ENCODE measurements at regions not wholly inside any gene's neighbourhood (a gene's known extent, or its start where the extent isn't known, plus 50 kb on each side); places are given as distances from the start of the nearest gene placed in this dataset.

DNA sequence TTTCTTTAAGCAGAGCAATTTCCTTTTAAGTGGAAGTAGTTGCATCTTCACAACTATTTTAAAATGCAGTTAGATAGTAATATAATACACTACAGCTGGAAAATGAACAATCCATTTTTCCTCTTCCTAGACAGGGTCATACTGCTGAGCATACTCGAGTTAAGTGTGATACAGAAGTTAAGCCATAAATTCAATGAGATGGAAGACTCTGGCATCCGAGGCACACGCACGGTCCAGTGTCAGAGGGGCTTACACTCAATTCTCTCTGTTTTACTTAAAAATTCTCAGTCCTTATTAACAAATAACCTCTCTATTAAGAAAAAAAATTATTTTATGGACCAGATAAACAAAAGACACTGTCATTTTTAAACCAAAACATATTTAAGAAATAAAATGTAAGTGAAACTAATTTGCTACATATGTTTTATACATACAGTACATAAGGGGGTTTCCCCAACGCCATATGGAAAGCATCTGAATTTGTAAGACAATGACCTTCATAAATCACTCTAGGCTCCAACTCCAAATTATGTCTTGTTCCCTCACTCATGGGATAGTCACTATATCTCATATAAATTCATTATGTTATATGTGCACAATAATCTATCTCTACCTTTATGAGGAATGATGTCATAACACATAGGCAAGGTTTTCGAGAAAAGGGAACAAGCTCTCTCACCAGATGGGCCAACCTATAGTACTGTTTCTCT, 315.3 kb downstream of the PAPSS1 start:
- TF ChIP-seq, protein P1, sequence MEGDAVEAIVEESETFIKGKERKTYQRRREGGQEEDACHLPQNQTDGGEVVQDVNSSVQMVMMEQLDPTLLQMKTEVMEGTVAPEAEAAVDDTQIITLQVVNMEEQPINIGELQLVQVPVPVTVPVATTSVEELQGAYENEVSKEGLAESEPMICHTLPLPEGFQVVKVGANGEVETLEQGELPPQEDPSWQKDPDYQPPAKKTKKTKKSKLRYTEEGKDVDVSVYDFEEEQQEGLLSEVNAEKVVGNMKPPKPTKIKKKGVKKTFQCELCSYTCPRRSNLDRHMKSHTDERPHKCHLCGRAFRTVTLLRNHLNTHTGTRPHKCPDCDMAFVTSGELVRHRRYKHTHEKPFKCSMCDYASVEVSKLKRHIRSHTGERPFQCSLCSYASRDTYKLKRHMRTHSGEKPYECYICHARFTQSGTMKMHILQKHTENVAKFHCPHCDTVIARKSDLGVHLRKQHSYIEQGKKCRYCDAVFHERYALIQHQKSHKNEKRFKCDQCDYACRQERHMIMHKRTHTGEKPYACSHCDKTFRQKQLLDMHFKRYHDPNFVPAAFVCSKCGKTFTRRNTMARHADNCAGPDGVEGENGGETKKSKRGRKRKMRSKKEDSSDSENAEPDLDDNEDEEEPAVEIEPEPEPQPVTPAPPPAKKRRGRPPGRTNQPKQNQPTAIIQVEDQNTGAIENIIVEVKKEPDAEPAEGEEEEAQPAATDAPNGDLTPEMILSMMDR (IDR thresholded peaks at IDR 0.05), result no peak
- Histone ChIP-seq H3K9me3 (ENCODE audit: control insufficient read depth, low read length) (no peaks in the 10 kb centered on the region), H3K36me3 (ENCODE audit: control insufficient read depth, insufficient read depth, low read length) (no peaks in the 10 kb centered on the region), H3K4me3 (ENCODE audit: low read depth, low read length) (no peak overlapping the region), H3K4me1 (no peaks in the 10 kb centered on the region), H3K79me2 (no peaks in the 10 kb centered on the region), H3K27me3 (ENCODE audit: control insufficient read depth, insufficient read depth, low read length) (no peaks in the 10 kb centered on the region), H2AFZ (no peak overlapping the region), H3K9ac (no peak overlapping the region), H3K27ac (no peak overlapping the region), H3K4me2 (ENCODE audit: low read length) (no peak overlapping the region)

DNA sequence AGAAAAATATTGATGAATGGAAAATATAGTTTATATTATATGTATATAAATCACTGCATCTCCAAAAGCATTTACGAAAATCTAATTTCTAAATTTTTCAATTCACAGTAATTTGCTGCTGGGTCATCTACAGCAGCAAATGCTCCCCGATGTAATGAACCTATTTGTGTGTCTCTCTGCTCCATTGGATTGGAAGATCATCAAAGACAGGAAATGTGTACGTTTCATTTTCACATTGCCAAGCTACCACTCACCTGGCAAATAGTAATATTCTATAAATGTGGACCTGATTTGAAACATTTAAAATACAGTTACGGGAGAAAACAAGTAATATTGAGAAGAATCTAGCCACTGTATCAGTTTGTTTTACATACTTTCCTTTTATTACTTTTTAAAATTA, 317.7 kb downstream of the PAPSS1 start:
- Histone ChIP-seq H3K4me1 (no peaks in the 10 kb centered on the region), H3K4me3 (ENCODE audit: low read depth, low read length) (no peak overlapping the region), H2AFZ (no peak overlapping the region), H3K9ac (no peak overlapping the region), H3K4me2 (ENCODE audit: low read length) (no peak overlapping the region), H3K27me3 (ENCODE audit: control insufficient read depth, insufficient read depth, low read length) (no peaks in the 10 kb centered on the region), H3K9me3 (ENCODE audit: control insufficient read depth, low read length) (no peaks in the 10 kb centered on the region), H3K36me3 (ENCODE audit: control insufficient read depth, insufficient read depth, low read length) (no peaks in the 10 kb centered on the region), H3K79me2 (no peaks in the 10 kb centered on the region), H3K27ac (no peak overlapping the region)
- TF ChIP-seq, protein P1 (IDR thresholded peaks at IDR 0.05), result no peak

DNA sequence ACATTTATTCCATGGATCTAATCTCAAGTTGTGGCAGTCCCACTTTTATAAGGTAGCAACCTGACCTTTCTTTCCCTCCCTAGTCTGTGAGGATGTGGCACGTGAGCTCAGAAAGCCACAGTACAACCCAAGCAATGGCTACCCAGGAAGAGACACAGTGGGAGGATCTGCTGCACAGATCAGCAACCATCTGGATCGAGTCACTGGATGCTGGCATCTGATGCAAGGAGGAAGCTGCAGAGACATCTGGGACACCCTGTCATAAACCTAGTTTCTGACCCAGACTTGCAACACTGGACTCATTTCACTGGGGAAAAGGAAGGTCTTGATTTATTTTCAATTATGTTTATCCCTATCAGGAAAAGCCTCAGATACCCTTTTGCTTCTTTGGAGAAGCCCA, 327.1 kb downstream of the PAPSS1 start:
- no peaks in the 10 kb centered on the region for H3K27me3 ChIP-seq (ENCODE audit: control insufficient read depth, insufficient read depth, low read length)
- TF ChIP-seq, protein P1 (IDR thresholded peaks at IDR 0.05), result no peak

DNA sequence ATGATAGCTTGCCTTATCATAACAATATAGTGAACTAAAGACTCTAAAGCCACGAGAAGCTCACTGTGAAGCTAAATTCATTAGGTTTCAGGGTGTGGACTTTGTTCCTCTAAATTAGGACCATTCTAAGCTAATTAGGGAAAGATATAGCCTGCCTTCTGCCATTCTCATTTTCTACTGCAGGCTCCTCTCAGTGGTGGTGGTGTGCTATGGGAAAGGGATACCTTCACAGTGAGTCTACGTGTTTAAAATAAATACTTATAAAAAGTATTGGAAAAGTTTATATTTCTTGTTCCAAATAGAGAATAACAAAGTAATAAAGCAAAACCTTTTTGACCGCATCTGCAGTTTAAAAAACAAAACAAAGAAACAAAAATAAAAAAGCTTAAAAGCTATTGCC, 327.7 kb downstream of the PAPSS1 start:
- no peak overlapping the region for H3K4me2 ChIP-seq (ENCODE audit: low read length)
- H3K4me1 ChIP-seq, result no peaks in the 10 kb centered on the region
- TF ChIP-seq, protein P1 (IDR thresholded peaks at IDR 0.05), result no peak
- no peak overlapping the region for H3K27ac ChIP-seq
- H3K4me3 ChIP-seq (ENCODE audit: low read depth, low read length), result no peak overlapping the region
- no peak overlapping the region for H3K9ac ChIP-seq
- H3K9me3 ChIP-seq (ENCODE audit: control insufficient read depth, low read length), result no peaks in the 10 kb centered on the region
- no peak overlapping the region for H2AFZ ChIP-seq
- H3K79me2 ChIP-seq, result no peaks in the 10 kb centered on the region
- no peaks in the 10 kb centered on the region for H3K27me3 ChIP-seq (ENCODE audit: control insufficient read depth, insufficient read depth, low read length)
- H3K36me3 ChIP-seq (ENCODE audit: control insufficient read depth, insufficient read depth, low read length), result no peaks in the 10 kb centered on the region

More for the DNA sequence above, 327.1 kb downstream of the PAPSS1 start:
- H3K36me3 ChIP-seq (ENCODE audit: control insufficient read depth, insufficient read depth, low read length), result no peaks in the 10 kb centered on the region
- H3K9ac ChIP-seq, result no peak overlapping the region
- H3K4me1 ChIP-seq, result no peaks in the 10 kb centered on the region
- H3K79me2 ChIP-seq, result no peaks in the 10 kb centered on the region
- no peak overlapping the region for H3K4me2 ChIP-seq (ENCODE audit: low read length)
- no peak overlapping the region for H2AFZ ChIP-seq
- H3K27ac ChIP-seq, result no peak overlapping the region
- H3K4me3 ChIP-seq (ENCODE audit: low read depth, low read length), result no peak overlapping the region
- no peaks in the 10 kb centered on the region for H3K9me3 ChIP-seq (ENCODE audit: control insufficient read depth, low read length)

DNA sequence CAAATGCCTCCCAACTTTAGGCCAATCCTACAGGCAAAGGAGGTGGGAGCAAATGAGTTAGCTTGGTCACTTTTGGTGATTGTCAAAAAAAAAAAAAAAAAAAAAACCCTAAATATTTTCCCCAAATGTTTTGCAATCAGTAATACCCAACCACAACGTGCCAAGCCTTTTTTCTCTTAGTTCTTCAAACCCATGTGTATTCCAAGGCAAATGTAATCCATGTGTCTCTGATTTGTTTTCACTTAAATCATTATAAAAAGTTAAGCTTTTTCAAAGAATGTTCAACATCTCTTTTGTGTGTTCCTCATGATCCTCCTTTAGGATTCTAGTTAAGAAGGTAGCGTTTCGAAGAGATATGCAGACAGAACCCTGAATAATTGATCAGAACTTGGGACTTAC, 328.4 kb downstream of the PAPSS1 start:
- H3K4me1 ChIP-seq, result no peaks in the 10 kb centered on the region
- TF ChIP-seq, protein P1 (IDR thresholded peaks at IDR 0.05), result no peak
- H3K9me3 ChIP-seq (ENCODE audit: control insufficient read depth, low read length), result no peaks in the 10 kb centered on the region
- no peak overlapping the region for H3K9ac ChIP-seq
- H3K4me2 ChIP-seq (ENCODE audit: low read length), result no peak overlapping the region
- no peak overlapping the region for H2AFZ ChIP-seq
- H3K36me3 ChIP-seq (ENCODE audit: control insufficient read depth, insufficient read depth, low read length), result no peaks in the 10 kb centered on the region
- no peak overlapping the region for H3K27ac ChIP-seq
- no peaks in the 10 kb centered on the region for H3K79me2 ChIP-seq
- H3K27me3 ChIP-seq (ENCODE audit: control insufficient read depth, insufficient read depth, low read length), result no peaks in the 10 kb centered on the region
- no peak overlapping the region for H3K4me3 ChIP-seq (ENCODE audit: low read depth, low read length)

All from parathyroid adenoma (tissue), 2 donors.